GM18505 (cell line): ENCODE measurements at regions not wholly inside any gene's neighbourhood (a gene's known extent, or its start where the extent isn't known, plus 50 kb on each side); places are given as distances from the start of the nearest gene placed in this dataset.

ENCODE experiments used
- ATAC-seq: cut with Tn5 transposase; IDR thresholded peaks from one replicate; pipeline ENCODE4 v1.9.1; 2021; ENCODE audit not compliant: unreplicated experiment
- POLR2A ChIP-seq: IDR thresholded peaks from 4 replicates; pipeline ENCODE4 v1.6.1; 2011; ENCODE audit warnings: borderline replicate concordance; ENCODE audit not compliant: insufficient read depth, insufficient read length; ENCODE audit errors: extremely low read depth

- TF ChIP-seq POLR2A = no peak
- ATAC-seq = no peak
Measured at GRCh38 chr20:59412181-59412580, 111.8 kb downstream of the EDN3 start.

- no peak for ATAC-seq
- no peak for TF ChIP-seq POLR2A
Measured at GRCh38 chr20:59412875-59413284, 112.5 kb downstream of the EDN3 start.

- TF ChIP-seq POLR2A = no peak
- no peak for ATAC-seq
Measured at GRCh38 chr20:59413326-59413865, 113.0 kb downstream of the EDN3 start.

- ATAC-seq = no peak
- no peak for TF ChIP-seq POLR2A
Measured at GRCh38 chr20:59414936-59415623, 114.7 kb downstream of the EDN3 start.

GRCh38 chr20:59416916-59417315, 116.5 kb downstream of the EDN3 start:
- ATAC-seq = no peak
- TF ChIP-seq POLR2A = no peak

GRCh38 chr20:59421089-59421488, 120.7 kb downstream of the EDN3 start:
- ATAC-seq = no peak
- TF ChIP-seq POLR2A = no peak

- TF ChIP-seq POLR2A = no peak
- ATAC-seq = no peak
Measured at GRCh38 chr20:59421920-59422637, 121.7 kb downstream of the EDN3 start.

- no peak for TF ChIP-seq POLR2A
- no peak for ATAC-seq
Measured at GRCh38 chr20:59422872-59423544, 122.6 kb downstream of the EDN3 start.

- TF ChIP-seq POLR2A = no peak
Measured at GRCh38 chr20:59424976-59425375, 124.6 kb downstream of the EDN3 start.

GRCh38 chr20:59425572-59425971, 125.2 kb downstream of the EDN3 start:
- ATAC-seq = no peak
- no peak for TF ChIP-seq POLR2A

More at GRCh38 chr20:59424976-59425375, 124.6 kb downstream of the EDN3 start:
- ATAC-seq = no peak

GRCh38 chr20:59428006-59428405, 127.6 kb downstream of the EDN3 start:
- no peak for ATAC-seq
- no peak for TF ChIP-seq POLR2A

GRCh38 chr20:59428441-59429205, 128.2 kb downstream of the EDN3 start:
- TF ChIP-seq POLR2A = no peak
- no peak for ATAC-seq

- ATAC-seq = no peak
- no peak for TF ChIP-seq POLR2A
Measured at GRCh38 chr20:59429396-59429795, 129.0 kb downstream of the EDN3 start.
